ENCODE measurements at regions not wholly inside any gene's neighbourhood (a gene's known extent, or its start where the extent isn't known, plus 50 kb on each side); places are given as distances from the start of the nearest gene placed in this dataset.

DNA sequence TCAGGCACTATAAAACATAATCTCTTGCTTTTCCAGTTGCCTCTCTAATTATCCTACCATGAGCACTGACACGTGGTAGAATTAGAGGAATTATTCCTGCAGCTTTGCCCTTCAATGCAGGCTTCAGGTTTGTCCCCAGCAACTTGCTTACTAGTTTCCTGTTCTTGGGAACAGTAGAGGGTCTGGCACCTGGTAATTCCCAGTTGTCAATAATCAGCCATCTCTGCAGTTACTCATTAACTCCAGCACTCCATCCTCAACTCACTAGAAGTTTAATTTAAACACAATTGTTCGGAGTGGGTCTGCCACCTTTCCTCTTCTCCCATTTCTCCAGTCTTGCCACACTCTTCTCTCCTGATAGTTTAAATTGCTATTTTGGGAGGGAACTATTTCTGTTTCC, 324.3 kb upstream of the KIAA1217 start:
- TF ChIP-seq, protein P1, sequence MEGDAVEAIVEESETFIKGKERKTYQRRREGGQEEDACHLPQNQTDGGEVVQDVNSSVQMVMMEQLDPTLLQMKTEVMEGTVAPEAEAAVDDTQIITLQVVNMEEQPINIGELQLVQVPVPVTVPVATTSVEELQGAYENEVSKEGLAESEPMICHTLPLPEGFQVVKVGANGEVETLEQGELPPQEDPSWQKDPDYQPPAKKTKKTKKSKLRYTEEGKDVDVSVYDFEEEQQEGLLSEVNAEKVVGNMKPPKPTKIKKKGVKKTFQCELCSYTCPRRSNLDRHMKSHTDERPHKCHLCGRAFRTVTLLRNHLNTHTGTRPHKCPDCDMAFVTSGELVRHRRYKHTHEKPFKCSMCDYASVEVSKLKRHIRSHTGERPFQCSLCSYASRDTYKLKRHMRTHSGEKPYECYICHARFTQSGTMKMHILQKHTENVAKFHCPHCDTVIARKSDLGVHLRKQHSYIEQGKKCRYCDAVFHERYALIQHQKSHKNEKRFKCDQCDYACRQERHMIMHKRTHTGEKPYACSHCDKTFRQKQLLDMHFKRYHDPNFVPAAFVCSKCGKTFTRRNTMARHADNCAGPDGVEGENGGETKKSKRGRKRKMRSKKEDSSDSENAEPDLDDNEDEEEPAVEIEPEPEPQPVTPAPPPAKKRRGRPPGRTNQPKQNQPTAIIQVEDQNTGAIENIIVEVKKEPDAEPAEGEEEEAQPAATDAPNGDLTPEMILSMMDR (IDR thresholded peaks at IDR 0.05), result no peak
- TF ChIP-seq ZFX (IDR thresholded peaks at IDR 0.05; ENCODE audit: borderline replicate concordance), result no peak

All from 22Rv1 (cell line).